IMR-90 (cell line): ENCODE measurements at regions not wholly inside any gene's neighbourhood (a gene's known extent, or its start where the extent isn't known, plus 50 kb on each side); places are given as distances from the start of the nearest gene placed in this dataset.
A peak's percentile ranks its signal among the peaks of the same experiment; 100 is the strongest.

ENCODE experiments used
- ATAC-seq: fragments of 200-7000 bp; cut with Tn5 transposase; 2 replicates; pipeline ENCODE4 v1.9.1; 2020; ENCODE audit warnings: low read depth, mild to moderate bottlenecking, moderate library complexity
- BruUV-seq: library from RNA; stranded (reverse); fragments of 400-500 nt; replicated peaks from 2 replicates; lab custom pipeline; 2021; lab: Mats Ljungman, UMichigan
- CTCF ChIA-PET: fragments of 300-600 bp; formaldehyde crosslinking; extraction: SDS; loops from one replicate; lab custom pipeline; 2021; ENCODE audit warnings: antibody characterized with exemption; lab: Yijun Ruan, JAX
- POLR2A ChIA-PET: fragments of 300-600 bp; sonication (Branson Sonifier 250); formaldehyde crosslinking; loops from one replicate; lab custom pipeline; 2022; ENCODE audit warnings: antibody characterized with exemption; ENCODE audit not compliant: unreplicated experiment; lab: Charles Lee
- DNase-seq: peaks from one replicate; pipeline ENCODE4 v3.0.0; 2013
- H2AFZ ChIP-seq: replicated peaks from 2 replicates; pipeline ENCODE3; 2013; ENCODE audit warnings: low read length, mild to moderate bottlenecking; ENCODE audit not compliant: poor library complexity
- H2AK5ac ChIP-seq: 2 replicates; pipeline ENCODE4 v1.6.1; 2013; ENCODE audit warnings: low read depth, low read length, inconsistent platforms
- H2AK9ac ChIP-seq: replicated peaks from 2 replicates; pipeline ENCODE3; 2013; ENCODE audit warnings: mild to moderate bottlenecking, low read depth, low read length, moderate library complexity; ENCODE audit not compliant: poor library complexity
- H2BK120ac ChIP-seq: 2 replicates; pipeline ENCODE4 v1.6.1; 2013; ENCODE audit warnings: low read depth, low read length, inconsistent platforms
- H2BK15ac ChIP-seq: 3 replicates; pipeline ENCODE4 v1.6.1; 2013; ENCODE audit warnings: low read depth, low read length, inconsistent platforms
- H2BK20ac ChIP-seq: 2 replicates; pipeline ENCODE4 v1.6.1; 2013; ENCODE audit warnings: low read depth, mild to moderate bottlenecking, inconsistent platforms, low read length, moderate library complexity
- H2BK5ac ChIP-seq: 2 replicates; pipeline ENCODE4 v1.6.1; 2013; ENCODE audit warnings: mild to moderate bottlenecking, low read depth, low read length, inconsistent platforms; ENCODE audit not compliant: poor library complexity, severe bottlenecking
- H3K14ac ChIP-seq: replicated peaks from 2 replicates; pipeline ENCODE4 v1.6.1; 2013; ENCODE audit warnings: low read depth, low read length, inconsistent platforms
- H3K18ac ChIP-seq: 2 replicates; pipeline ENCODE4 v1.6.1; 2013; ENCODE audit warnings: low read depth, low read length, control low read depth
- H3K23ac ChIP-seq: 2 replicates; pipeline ENCODE4 v1.6.1; 2013; ENCODE audit warnings: low read depth, low read length, inconsistent platforms
- H3K27ac ChIP-seq: 2 replicates; pipeline ENCODE4 v1.5.1; 2013; ENCODE audit warnings: mild to moderate bottlenecking, control low read depth, low read length; ENCODE audit not compliant: insufficient read depth
- H3K27me3 ChIP-seq: 2 replicates; pipeline ENCODE4 v1.6.1; 2013; ENCODE audit warnings: low read length; ENCODE audit not compliant: control insufficient read depth, insufficient read depth
- H3K36me3 ChIP-seq: 2 replicates; pipeline ENCODE4 v1.6.1; 2013; ENCODE audit warnings: low read length, mixed read lengths; ENCODE audit not compliant: control insufficient read depth, insufficient read depth
- H3K4ac ChIP-seq: 2 replicates; pipeline ENCODE4 v1.6.1; 2013; ENCODE audit warnings: low read depth, low read length, inconsistent platforms
- H3K4me1 ChIP-seq: 2 replicates; pipeline ENCODE4 v1.6.1; 2013; ENCODE audit warnings: low read length, mixed read lengths; ENCODE audit not compliant: control insufficient read depth, insufficient read depth
- H3K4me2 ChIP-seq: 2 replicates; pipeline ENCODE4 v1.6.1; 2013; ENCODE audit warnings: low read depth, mild to moderate bottlenecking, control low read depth, low read length, moderate library complexity
- H3K4me3 ChIP-seq: 2 replicates; pipeline ENCODE4 v1.5.1; 2013; ENCODE audit warnings: low read depth, mild to moderate bottlenecking, control low read depth, low read length, moderate library complexity; ENCODE audit not compliant: insufficient read depth
- H3K56ac ChIP-seq: 2 replicates; pipeline ENCODE4 v1.6.1; 2013; ENCODE audit warnings: low read length, inconsistent platforms; ENCODE audit not compliant: insufficient read depth; ENCODE audit errors: extremely low read depth
- H3K79me1 ChIP-seq, 2 experiments: 2 replicates each; pipeline ENCODE4 v1.6.1; 2013; ENCODE audit warnings: low read length in 2 of 2, inconsistent platforms in 1 of 2, low read depth in 1 of 2
- H3K9ac ChIP-seq: 2 replicates; pipeline ENCODE4 v1.6.1; 2013; ENCODE audit warnings: low read depth, low read length, control low read depth
- H3K9me1 ChIP-seq: 2 replicates; pipeline ENCODE4 v1.6.1; 2013; ENCODE audit warnings: low read length, inconsistent platforms; ENCODE audit not compliant: insufficient read depth
- H3K9me3 ChIP-seq: 2 replicates; pipeline ENCODE4 v1.6.1; 2013; ENCODE audit warnings: low read length; ENCODE audit not compliant: control insufficient read depth, insufficient read depth
- H4K20me1 ChIP-seq: 2 replicates; pipeline ENCODE4 v1.6.1; 2013; ENCODE audit warnings: low read length, inconsistent platforms; ENCODE audit not compliant: insufficient read depth
- H4K5ac ChIP-seq: 2 replicates; pipeline ENCODE4 v1.6.1; 2013; ENCODE audit warnings: mild to moderate bottlenecking, low read depth, low read length, control low read depth
- H4K8ac ChIP-seq, 2 experiments: 2 replicates each; pipeline ENCODE4 v1.6.1; 2013; ENCODE audit warnings: low read depth in 2 of 2, low read length in 2 of 2, control low read depth in 1 of 2, inconsistent platforms in 1 of 2
- H4K91ac ChIP-seq: 2 replicates; pipeline ENCODE4 v1.6.1; 2013; ENCODE audit warnings: low read depth, low read length, inconsistent platforms; ENCODE audit not compliant: insufficient read depth
- BHLHE40 ChIP-seq: fragments of 150-350 bp; IDR thresholded peaks from 2 replicates; pipeline ENCODE4 v1.6.1; 2016; ENCODE audit warnings: mild to moderate bottlenecking, low read depth, low read length
- CEBPB ChIP-seq: IDR thresholded peaks from 2 replicates; pipeline ENCODE4 v1.6.1; 2012; ENCODE audit warnings: low read depth, low read length, improper control_type of control experiment
- CHD1 ChIP-seq: IDR thresholded peaks from 2 replicates; pipeline ENCODE4 v1.6.1; 2012; ENCODE audit warnings: low read depth, low read length, improper control_type of control experiment
- FOS ChIP-seq: fragments of 150-350 bp; IDR thresholded peaks from 2 replicates; pipeline ENCODE4 v1.6.1; 2016; ENCODE audit warnings: low read depth, low read length
- MXI1 ChIP-seq: IDR thresholded peaks from 2 replicates; pipeline ENCODE4 v1.6.1; 2012; ENCODE audit warnings: low read depth, mild to moderate bottlenecking, low read length, moderate library complexity, borderline replicate concordance
- NFE2L2 ChIP-seq: fragments of 150-350 bp; IDR thresholded peaks from 2 replicates; pipeline ENCODE4 v1.6.1; 2016; ENCODE audit warnings: low read depth, mild to moderate bottlenecking, low read length
- POLR2A ChIP-seq: IDR thresholded peaks from 2 replicates; pipeline ENCODE4 v1.6.1; 2012; ENCODE audit warnings: mild to moderate bottlenecking, low read depth, low read length
- RCOR1 ChIP-seq: IDR thresholded peaks from 2 replicates; pipeline ENCODE4 v1.6.1; 2012; ENCODE audit warnings: mild to moderate bottlenecking, low read length, improper control_type of control experiment; ENCODE audit not compliant: insufficient replicate concordance
- RFX5 ChIP-seq: IDR thresholded peaks from 2 replicates; pipeline ENCODE4 v1.8.0; 2012; ENCODE audit warnings: low read depth, mild to moderate bottlenecking, low read length, moderate library complexity
- WGBS, 2 experiments: methylation state at CpG; one replicate each; pipeline versions ENCODE4 v1.1.5 to v1.1.7; 2013; ENCODE audit warnings: missing lambda C conversion rate in 2 of 2; ENCODE audit not compliant: insufficient read length in 1 of 2; ENCODE audit errors: extremely low coverage in 2 of 2; 5-methylcytosine and 5-hydroxymethylcytosine counted together
- dilution Hi-C: fragments of 300-500 bp; cut with HindIII; formaldehyde crosslinking; loops from one replicate; pipeline ENCODE4 v1.14.3; 2018; ENCODE audit warnings: low sequenced_read_pairs; ENCODE audit not compliant: unreplicated experiment
- in situ Hi-C: fragments of 300-500 bp; cut with MboI; formaldehyde crosslinking; loops from 3 replicates; pipeline ENCODE4 v1.14.3; 2019; ENCODE audit warnings: low sequenced_read_pairs, inconsistent platforms, mixed read lengths
- intact Hi-C: fragments of 100-400 bp; cut with micrococcal nuclease; formaldehyde crosslinking; loops from 2 replicates; pipeline ENCODE4 v1.10.0; 2022
- TF ChIP-seq, protein P1 (sequence below): conservative IDR thresholded peaks from 2 replicates; pipeline ENCODE4 v1.5.1; 2012; ENCODE audit warnings: mild to moderate bottlenecking, low read depth, low read length, improper control_type of control experiment

- dilution Hi-C loops (no loop called here), in situ Hi-C loops (no loop called here), intact Hi-C loops (no loop called here)
- Histone ChIP-seq H3K9me1 (no peaks in the 10 kb centered on the region), H4K8ac (no peak overlapping the region), H2AK9ac (no peak overlapping the region), H2BK20ac (no peak overlapping the region), H2AFZ (no peak overlapping the region), H3K4me1 (no peaks in the 10 kb centered on the region), H3K79me1 (no peaks in the 10 kb centered on the region), H3K18ac (peak overlapping the region; percentile 26; the same call in 1 of the 2 replicates), H3K4me2 (no peak overlapping the region), H3K9ac (no peak overlapping the region), H3K36me3 (no peaks in the 10 kb centered on the region), H2BK15ac (no peak overlapping the region), H4K20me1 (no peaks in the 10 kb centered on the region), H2AK5ac (no peak overlapping the region), H3K14ac (no peak overlapping the region), H3K4ac (no peak overlapping the region), H3K27ac (no peak overlapping the region), H4K5ac (no peak overlapping the region), H3K4me3 (no peak overlapping the region), H4K91ac (no peak overlapping the region), H2BK5ac (no peak overlapping the region), H3K56ac (no peak overlapping the region), H3K9me3 (no peaks in the 10 kb centered on the region), H2BK120ac (no peak overlapping the region), H3K27me3 (no peaks in the 10 kb centered on the region), H3K23ac (no peak overlapping the region)
- CTCF ChIA-PET: no interaction called here
- no TSS peak for BruUV-seq
- TF ChIP-seq POLR2A (no peak), RFX5 (no peak), MXI1 (peak; percentile 18; the same call in 1 of the 2 replicates), CHD1 (no peak), CEBPB (no peak), NFE2L2 (peak; percentile 77; the same call in 1 of the 2 replicates), RCOR1 (no peak), FOS (0 out of 2 replicates have a peak, but pooled peaks have one; percentile 11), BHLHE40 (no peak)
- TF ChIP-seq, protein P1, sequence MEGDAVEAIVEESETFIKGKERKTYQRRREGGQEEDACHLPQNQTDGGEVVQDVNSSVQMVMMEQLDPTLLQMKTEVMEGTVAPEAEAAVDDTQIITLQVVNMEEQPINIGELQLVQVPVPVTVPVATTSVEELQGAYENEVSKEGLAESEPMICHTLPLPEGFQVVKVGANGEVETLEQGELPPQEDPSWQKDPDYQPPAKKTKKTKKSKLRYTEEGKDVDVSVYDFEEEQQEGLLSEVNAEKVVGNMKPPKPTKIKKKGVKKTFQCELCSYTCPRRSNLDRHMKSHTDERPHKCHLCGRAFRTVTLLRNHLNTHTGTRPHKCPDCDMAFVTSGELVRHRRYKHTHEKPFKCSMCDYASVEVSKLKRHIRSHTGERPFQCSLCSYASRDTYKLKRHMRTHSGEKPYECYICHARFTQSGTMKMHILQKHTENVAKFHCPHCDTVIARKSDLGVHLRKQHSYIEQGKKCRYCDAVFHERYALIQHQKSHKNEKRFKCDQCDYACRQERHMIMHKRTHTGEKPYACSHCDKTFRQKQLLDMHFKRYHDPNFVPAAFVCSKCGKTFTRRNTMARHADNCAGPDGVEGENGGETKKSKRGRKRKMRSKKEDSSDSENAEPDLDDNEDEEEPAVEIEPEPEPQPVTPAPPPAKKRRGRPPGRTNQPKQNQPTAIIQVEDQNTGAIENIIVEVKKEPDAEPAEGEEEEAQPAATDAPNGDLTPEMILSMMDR: no peak
- peak; percentile 70 for ATAC-seq
- DNase-seq: peak; percentile 90
- no CpG with 5 or more reads among the region's 3 CpGs for WGBS, 2 experiments
- POLR2A ChIA-PET: no interaction called here
These were observed 588.7 kb upstream of the CBLB start for GRCh38 chr3:106457281-106458180.
